ENCODE measurements at regions not wholly inside any gene's neighbourhood (a gene's known extent, or its start where the extent isn't known, plus 50 kb on each side); places are given as distances from the start of the nearest gene placed in this dataset.

GRCh38 chr4:95985791-95986550 is 146.1 kb downstream of the PDHA2 start:
- TF ChIP-seq CTCF (IDR thresholded peaks at IDR 0.05; ENCODE audit: control insufficient read depth, extremely low read depth, insufficient read depth): no peak
- DNase-seq (ENCODE audit: low read depth): no peak
- H3K4me3 ChIP-seq (ENCODE audit: low read depth, low read length): no peak overlapping the region

GRCh38 chr4:95987851-95988250 is 148.0 kb downstream of the PDHA2 start:
- no peak for TF ChIP-seq CTCF (IDR thresholded peaks at IDR 0.05; ENCODE audit: control insufficient read depth, extremely low read depth, insufficient read depth)
- H3K4me3 ChIP-seq (ENCODE audit: low read depth, low read length): no peak overlapping the region
- DNase-seq (ENCODE audit: low read depth): no peak

GRCh38 chr4:95998311-95998710 is 158.4 kb downstream of the PDHA2 start:
- no peak for DNase-seq (ENCODE audit: low read depth)
- TF ChIP-seq CTCF (IDR thresholded peaks at IDR 0.05; ENCODE audit: control insufficient read depth, extremely low read depth, insufficient read depth): no peak
- H3K4me3 ChIP-seq (ENCODE audit: low read depth, low read length): no peak overlapping the region

- no peak for DNase-seq (ENCODE audit: low read depth)
- no peak for TF ChIP-seq CTCF (IDR thresholded peaks at IDR 0.05; ENCODE audit: control insufficient read depth, extremely low read depth, insufficient read depth)
- no peak overlapping the region for H3K4me3 ChIP-seq (ENCODE audit: low read depth, low read length)
Observed at GRCh38 chr4:96003951-96004740, 164.3 kb downstream of the PDHA2 start.

GRCh38 chr4:96009427-96010119 is 169.7 kb downstream of the PDHA2 start:
- H3K4me3 ChIP-seq (ENCODE audit: low read depth, low read length): no peak overlapping the region
- no peak for DNase-seq (ENCODE audit: low read depth)
- TF ChIP-seq CTCF (IDR thresholded peaks at IDR 0.05; ENCODE audit: control insufficient read depth, extremely low read depth, insufficient read depth): no peak

GRCh38 chr4:96012687-96013086 is 172.8 kb downstream of the PDHA2 start:
- H3K4me3 ChIP-seq (ENCODE audit: low read depth, low read length): no peak overlapping the region
- no peak for DNase-seq (ENCODE audit: low read depth)
- no peak for TF ChIP-seq CTCF (IDR thresholded peaks at IDR 0.05; ENCODE audit: control insufficient read depth, extremely low read depth, insufficient read depth)

All from LNCaP clone FGC (cell line).